ENCODE measurements at regions not wholly inside any gene's neighbourhood (a gene's known extent, or its start where the extent isn't known, plus 50 kb on each side); places are given as distances from the start of the nearest gene placed in this dataset.

DNA sequence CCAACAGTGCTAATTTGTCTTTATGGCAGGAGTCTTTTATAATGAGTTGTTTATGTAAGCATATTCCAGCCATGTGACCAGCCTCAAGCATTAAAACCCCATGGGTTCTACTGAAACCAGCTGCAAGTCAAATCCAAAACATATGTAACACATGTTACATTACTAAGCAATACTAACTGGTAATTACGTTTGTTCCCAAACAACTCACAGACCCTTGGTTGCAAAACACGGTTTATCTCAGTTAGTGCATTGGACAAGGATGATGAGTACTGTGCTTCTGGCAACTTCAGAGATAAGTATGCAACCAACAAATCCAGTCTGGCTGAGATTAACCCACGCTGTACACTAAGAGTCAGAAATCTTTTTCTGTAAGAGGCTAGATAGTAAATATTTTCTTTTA, 110.1 kb upstream of the FAR2 start:
- no peak for DNase-seq (ENCODE audit: low read depth in 2 of 2)

- no peak for DNase-seq (ENCODE audit: low read depth in 2 of 2)
Observed at GRCh38 chr12:29041621-29042020, 107.5 kb upstream of the FAR2 start.

- DNase-seq (ENCODE audit: low read depth in 2 of 2), result no peak
Observed at GRCh38 chr12:29043069-29043468, 106.0 kb upstream of the FAR2 start.

- DNase-seq (ENCODE audit: low read depth in 2 of 2), result no peak
Observed at GRCh38 chr12:29044799-29045198, 104.3 kb upstream of the FAR2 start.

DNA sequence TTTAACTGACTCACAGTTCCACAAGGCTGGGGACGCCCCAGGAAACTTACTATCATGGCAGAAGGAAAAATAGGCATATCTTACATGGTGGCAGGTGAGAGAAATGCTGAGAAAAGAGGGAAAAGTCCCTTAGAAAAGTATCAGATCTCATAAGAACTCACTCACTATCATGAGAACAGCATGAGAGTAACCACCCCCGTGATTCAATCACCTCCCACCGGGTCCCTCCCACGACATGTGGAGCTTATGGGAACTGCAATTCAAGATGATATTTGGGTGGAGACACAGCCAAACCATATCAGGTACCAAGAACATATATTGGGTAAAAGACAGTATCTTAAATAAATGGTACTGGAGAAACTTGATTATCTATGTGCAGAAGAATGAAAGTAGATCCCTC, 100.3 kb upstream of the FAR2 start:
- DNase-seq (ENCODE audit: low read depth in 2 of 2), result no peak

GRCh38 chr12:29050503-29050902, 98.6 kb upstream of the FAR2 start:
- DNase-seq (ENCODE audit: low read depth in 2 of 2), result no peak

DNA sequence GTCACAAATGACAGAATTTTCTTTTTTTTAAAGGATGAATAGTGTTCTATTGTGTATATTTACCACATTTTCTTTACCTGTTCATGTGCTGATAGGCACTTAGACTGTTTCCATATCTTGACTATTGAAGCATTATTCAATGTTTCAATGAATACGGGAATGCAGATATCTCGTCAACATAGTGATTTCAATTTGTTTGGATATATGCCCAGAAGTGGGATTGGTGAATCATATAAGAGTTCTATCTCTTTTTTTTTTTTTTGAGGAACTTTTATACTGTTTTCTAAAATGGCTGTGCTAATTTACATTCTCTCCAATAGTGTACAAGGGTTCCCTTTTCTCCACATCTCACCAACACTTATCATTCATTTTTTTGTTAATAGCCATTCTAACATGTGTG, 97.9 kb upstream of the FAR2 start:
- DNase-seq (ENCODE audit: low read depth in 2 of 2), result no peak

GRCh38 chr12:29053567-29053966, 95.5 kb upstream of the FAR2 start:
- no peak for DNase-seq (ENCODE audit: low read depth in 2 of 2)

- DNase-seq (ENCODE audit: low read depth in 2 of 2), result no peak
Observed at GRCh38 chr12:29054858-29055663, 94.0 kb upstream of the FAR2 start.

DNA sequence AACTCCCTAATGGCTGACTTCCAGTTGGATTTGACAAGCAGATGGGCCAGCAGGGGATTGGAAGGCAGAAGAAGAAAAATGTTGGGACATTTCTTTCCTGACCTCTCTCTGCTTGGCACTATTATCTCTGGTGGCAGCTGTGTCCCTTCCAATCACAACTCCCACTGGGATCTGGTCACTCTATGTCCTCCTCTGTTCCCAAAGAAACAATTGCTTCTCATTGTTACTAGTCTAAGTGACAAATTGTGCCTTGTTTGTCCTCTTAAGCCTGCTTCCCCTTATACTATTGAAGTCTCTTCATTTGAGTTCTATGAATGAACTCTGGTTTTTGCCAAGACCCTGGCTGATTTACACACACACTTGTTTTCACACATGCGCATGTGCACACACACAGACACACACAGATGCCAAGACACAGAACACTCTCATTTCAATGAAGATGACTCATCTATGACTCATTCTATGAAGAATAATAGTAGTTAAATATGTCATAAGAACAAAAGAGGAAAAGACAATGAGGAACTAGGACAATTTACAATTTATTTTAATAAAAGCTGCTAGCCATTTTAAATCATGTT, 83.0 kb upstream of the FAR2 start:
- no peak for DNase-seq (ENCODE audit: low read depth in 2 of 2)

DNA sequence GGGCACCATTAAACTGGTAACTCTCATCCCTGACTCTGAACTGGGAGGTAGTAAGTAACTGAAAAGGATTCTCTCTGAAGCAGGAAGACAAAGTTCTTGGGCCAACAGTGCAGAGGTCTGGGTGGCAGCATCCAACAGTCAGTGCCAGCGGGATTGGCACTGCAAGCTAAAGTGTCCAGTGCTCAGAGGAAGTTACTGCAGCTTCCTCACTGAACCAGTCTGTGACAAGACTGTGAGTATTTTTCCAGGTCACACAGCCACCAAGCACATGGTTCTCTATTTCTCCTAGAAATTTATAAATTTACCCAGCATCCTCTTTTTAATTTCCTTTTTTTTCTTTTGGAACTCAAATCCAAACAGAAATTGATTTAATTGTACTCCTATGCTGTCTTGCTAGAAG, 81.6 kb upstream of the FAR2 start:
- DNase-seq (ENCODE audit: low read depth in 2 of 2), result no peak

DNA sequence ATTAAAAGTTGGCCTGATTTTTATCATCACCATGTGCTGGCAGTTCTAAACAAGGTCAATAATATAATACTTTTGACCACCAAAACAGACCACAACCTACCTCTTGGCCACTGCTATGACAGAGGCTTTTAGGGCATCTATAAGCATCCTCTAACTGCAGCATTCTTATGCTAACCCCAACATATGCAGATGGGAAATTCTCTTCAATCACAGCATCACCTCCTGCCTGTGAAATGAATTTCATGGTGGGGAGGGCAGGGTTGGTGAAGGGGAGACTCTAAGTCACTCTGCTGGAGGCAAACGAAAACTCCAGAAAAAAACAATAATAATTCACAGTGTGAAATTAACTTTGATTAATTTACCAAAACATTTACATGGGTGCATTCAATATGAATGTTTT, 78.8 kb upstream of the FAR2 start:
- DNase-seq (ENCODE audit: low read depth in 2 of 2), result no peak

DNA sequence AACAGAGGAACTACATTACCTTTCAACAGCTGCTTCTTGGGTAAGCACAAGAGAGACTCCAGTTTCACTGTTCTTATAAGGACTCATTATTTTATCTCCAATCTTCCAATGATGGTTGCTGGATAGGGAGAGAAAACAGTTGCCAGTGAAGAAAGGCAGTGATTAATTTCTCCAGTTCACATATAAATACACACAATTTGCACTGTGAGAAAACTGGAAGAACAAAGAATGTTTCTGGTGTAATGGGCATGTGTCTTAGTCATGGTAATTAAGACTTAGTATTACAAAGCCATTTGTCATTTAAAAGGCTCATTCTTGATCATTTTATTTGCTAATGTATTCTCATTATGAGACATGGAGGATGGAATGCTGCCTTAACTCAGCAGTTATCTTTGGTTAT, 78.0 kb upstream of the FAR2 start:
- no peak for DNase-seq (ENCODE audit: low read depth in 2 of 2)

- no peak for DNase-seq (ENCODE audit: low read depth in 2 of 2)
Observed at GRCh38 chr12:29072631-29073030, 76.4 kb upstream of the FAR2 start.

DNA sequence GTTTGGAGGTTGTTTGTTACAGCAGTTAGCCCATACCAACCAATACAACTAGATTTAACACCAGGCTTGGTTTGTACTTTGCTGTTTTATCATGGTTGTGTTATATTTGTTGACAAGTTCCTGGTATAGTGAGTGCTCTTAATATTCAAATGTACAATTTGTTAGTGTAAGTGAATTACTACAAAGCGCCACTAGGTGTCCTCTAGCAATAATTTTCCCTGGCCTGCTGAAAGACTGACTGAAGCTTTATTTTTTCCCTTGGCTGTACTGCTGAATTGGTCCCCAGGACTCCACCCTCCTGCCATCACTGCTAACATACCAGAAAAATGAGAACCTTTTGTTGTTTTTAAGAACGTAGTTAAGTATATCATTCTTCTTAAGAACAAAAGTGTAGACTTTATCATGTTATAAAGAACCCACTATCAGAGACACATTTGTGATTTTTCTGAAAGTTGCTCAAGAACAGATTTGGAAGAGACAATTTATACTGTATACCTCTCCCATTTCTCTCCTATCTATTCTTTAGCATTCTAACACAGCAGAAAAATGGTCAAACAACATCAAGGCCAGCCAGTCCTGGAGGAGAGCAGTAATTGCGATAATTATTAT, 75.3 kb upstream of the FAR2 start:
- no peak for DNase-seq (ENCODE audit: low read depth in 2 of 2)

DNA sequence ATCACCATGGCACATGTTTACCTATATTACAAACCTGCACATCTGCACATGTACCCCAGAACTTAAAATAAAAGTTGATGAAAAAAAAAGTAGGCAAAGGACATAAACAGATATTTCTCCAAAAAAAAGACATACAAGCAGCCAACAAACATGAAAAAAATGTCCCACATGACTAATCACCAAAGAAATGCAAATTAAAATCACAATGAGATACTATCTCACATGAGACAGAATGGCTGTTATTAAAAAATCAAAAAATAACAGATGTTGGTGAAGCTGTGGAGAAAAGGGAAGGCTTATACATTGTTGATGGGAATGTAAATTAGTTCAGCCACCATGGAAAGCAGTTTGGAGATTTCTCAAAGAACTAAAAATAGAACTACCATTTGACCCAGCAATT, 68.0 kb upstream of the FAR2 start:
- DNase-seq (ENCODE audit: low read depth in 2 of 2), result no peak

- no peak for DNase-seq (ENCODE audit: low read depth in 2 of 2)
Observed at GRCh38 chr12:29082522-29082921, 66.6 kb upstream of the FAR2 start.

DNA sequence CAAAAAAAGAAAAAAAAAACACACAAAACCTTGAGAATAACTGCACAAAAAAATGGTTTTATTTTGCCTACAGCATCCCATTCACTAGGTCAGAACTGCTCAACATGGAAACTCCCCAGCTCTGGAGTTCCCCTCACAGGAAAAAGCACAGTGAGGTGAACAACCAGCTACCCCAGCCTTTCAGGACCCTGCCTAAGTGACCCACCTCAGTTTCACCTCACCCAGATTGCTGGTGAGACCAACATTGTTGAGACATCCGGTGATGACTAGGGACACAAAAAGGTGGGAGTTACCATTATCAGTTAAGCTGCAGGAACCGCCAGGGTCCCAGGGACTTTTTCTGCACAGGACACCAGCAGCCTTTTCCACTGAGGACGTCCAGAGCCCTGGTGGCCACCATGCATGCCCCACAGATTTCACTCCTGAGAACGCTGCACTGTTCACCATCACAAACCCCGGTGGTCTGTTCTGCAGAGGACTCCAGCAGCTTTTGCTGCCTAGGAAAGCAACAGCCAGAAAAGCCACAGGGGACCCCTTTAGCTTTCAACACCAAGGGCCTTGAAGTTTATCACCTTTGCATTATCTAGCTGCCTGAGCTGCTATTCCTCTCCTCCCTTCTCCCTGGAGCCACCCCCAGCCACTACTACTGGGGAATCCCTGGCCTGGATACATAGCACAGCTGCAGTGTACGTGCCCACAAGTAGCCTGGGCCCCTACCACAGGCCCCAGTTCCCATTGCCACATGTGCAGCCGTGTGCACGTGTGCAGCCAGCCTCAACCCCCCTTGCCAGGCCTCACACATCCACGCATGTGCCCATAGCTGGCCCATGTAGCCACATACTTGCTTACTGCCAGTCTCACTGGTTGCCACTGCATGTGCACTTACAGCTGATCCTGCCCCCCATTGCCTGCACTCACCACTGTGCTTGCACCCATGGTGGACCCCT, 62.5 kb upstream of the FAR2 start:
- DNase-seq (ENCODE audit: low read depth in 2 of 2), result no peak

DNA sequence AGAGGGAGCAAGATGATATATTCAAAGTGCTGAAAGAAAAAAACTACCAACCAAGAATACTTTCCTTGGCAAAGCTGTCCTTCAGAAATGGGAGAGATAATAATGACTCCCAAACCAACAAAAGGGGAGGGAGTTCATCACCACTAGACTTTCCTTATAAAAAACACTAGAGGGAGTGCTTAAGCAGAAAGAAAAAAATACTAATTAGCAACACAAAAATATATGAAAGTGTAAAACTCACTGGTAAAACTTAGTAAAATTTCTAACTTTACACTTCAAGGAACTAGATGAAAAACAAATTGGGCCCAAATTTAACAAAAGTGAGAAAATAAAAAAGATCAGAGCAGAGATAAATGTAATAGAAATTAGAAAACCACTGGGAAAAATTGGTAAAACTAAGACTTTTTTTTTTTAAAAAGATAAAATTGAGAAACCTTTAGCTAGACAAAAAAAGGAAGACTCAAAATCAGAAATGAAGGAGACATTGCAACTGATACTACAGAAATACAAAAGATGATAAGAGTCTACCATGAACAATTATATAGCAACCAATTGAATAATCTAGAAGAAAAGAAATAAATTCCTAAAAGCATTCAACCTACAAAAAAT, 60.4 kb upstream of the FAR2 start:
- no peak for DNase-seq (ENCODE audit: low read depth in 2 of 2)

All from stimulated activated CD4-positive, alpha-beta T cell treated with anti-CD3 and anti-CD28 coated beads, Interleukin-4, amount 100 ng/mL, for 48 hours (primary cell).